GM19397 (cell line): ENCODE measurements at regions not wholly inside any gene's neighbourhood (a gene's known extent, or its start where the extent isn't known, plus 50 kb on each side); places are given as distances from the start of the nearest gene placed in this dataset.

Experiments
- ATAC-seq: cut with Tn5 transposase; IDR thresholded peaks from one replicate; pipeline ENCODE4 v1.9.1; 2021; ENCODE audit warnings: mild to moderate bottlenecking, moderate library complexity; ENCODE audit not compliant: unreplicated experiment

DNA sequence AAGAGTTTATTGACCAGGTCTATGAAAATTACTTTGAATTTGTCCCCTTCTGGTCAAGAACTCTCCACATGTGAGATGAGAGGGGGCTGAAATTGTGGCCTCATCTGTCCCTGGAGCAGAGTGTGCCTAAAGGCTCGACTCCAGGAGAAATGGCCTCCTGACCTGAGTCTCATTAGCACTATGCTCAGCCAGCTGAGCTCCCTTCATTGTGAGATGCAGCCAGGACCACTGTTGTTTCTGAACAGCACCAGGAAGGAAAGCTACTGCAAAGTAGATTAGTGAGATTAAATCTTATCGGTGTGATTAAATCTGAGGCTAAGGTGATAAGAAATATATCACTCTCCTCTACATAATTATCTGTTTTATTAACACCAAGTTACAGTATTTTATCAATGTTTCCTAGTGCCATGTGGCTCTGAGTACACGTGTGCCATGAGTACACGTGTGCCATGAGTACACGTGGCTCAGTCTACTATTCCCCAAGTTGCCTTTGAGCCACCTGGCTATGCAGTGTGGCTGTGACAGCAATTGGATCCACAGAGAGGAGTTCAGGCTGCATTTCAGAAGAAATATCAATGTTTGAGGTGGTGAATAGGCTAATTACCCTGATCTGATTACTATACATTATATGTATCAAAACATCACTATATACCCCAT, 126.9 kb downstream of the IPMK start:
- ATAC-seq, result no peak

DNA sequence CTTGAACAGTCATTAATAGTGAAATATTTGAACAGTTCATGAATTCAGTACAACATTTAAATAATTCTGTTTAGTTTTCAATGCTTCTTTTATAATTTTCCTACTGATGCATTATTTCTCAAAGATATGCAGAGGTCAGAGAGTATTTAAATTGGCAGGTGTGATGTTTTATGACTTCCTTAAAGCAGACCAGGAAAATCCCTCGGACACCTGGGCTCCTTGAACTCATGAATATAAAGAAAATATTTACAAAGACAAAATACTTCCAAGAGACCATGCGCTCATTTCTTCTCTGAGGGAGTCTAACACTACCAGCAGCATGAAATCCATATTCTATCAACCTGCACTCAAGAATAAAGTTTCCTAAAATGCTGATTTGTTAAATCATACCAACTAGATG, 127.6 kb downstream of the IPMK start:
- ATAC-seq, result no peak

DNA sequence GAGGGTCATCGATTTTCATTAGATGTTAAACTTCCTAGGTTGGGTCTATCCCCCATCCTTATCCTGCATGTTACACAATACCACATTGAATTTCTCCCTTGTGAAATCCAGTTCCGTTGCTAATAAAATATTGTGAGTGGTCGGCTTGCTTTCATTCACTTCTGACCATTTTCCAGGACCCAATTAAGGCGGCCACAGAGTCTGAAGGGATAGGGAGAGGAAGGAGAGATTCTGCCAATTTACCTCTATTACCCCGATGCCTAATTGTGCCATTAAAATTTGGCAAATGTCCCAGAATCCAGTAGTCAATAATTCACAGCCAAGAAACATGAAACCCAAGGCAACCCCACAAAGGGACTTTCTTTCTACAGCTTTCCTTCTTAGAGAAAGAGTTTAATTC, 129.9 kb downstream of the IPMK start:
- no peak for ATAC-seq

DNA sequence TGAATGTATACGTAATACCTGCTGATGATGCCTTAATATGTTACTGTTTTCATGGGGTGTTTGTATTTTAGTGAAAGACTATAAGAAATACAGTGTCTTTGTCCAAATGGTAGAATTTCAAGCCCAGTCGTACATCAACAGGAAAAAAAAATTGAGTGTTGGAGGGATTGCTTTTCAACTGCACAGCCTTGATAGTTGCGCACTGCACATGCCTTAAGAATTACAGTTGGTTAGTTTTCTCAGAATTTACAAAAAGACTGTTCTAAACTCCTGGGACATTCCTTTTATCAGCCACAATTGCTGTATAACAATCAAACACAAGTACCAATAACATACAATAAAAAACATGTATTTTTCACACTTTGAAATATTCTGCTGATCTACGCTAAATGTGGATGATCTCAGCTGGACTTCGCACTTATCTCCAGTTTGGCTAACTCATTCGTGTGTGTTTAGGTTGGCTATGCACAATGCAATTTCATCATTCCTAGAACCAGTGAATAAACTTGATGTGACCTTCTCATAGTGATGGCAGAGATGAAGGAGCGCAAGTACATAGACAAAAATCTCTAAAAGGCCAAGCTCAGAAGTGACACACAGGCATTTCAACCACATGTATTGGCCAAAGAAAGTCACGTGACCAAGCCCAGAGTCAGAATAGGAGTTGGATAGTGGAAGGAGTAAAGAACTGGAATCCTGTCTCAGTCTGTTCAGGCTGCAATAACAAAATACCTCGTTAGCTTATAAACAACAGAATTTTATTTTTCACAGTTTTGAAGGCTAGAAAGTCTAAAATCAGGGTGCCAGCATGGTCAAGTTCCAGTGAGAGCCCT, 152.3 kb downstream of the IPMK start:
- no peak for ATAC-seq

DNA sequence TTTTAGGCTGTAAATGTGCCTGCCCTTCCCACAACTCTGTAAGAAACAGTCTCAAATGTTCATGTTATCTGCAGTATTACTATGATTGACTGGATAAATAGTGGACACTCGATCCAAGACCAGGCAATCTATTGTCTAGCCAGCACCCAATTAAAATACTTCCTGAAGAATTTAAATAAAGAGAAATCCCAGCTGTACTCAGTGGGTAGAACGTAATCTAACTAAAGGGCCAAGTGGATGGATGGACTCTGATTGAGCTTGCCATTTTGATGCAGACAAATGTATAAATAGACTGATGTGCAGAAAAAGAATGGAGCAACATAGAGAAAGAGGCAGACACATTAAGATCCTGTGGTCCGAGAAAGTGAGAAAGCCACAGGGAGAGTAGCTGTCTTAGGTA, 158.0 kb downstream of the IPMK start:
- no peak for ATAC-seq

DNA sequence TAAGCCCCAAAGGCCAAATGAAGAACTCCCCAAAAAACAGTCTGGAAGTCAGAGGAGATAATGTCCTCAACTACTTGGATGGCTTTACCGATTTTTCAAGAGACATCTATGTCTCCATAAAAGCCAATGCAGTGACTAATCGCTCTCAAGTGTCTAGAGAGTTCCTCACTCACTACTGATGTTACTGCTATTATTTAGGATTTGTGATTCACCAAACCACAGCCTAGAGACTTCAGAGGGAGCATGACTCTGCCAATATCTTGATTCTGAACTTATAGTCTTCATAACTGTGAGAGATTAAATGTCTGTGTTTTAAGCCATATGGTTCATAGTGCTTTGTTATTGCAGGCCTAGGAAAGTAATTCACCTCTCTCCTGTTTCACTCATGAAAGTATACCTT, 160.2 kb downstream of the IPMK start:
- no peak for ATAC-seq

DNA sequence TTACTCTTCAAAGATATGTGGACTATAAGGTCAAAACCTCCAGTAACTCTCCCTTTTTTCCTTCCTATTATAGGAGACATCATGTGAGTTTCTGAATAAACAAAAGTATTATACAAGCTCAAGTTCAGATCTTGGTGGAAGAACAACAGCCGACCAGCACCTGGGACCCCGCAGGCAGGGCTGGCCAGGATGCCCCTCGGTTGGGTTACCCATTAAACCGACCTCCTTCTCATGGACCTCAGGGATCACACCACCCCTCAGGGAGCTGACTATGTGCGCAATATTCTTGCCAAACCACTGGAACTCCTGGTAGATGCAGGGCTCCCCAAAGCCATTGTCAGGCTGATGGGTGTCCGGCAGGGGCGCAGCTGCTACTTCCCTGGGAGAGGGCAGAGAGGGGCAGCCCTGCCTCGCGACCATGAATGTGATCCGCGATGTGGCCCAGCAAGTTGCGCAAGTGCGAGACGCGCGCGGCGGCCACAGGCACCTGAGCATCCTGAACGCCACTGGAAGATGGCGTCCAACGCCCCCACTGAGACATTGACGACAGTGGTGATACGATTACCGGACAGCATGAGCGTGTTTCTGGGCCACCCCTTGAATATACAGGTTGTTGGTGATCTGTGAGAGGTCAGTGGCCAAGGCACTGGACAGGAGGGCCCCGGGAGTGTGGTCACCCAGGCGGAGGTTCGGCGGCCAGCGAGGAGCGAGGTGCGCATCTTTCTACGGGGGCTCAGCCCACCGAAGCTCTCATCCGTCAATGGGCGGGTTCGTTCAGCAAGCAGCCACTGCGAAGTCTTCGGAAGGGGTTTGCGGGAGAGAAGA, 161.3 kb downstream of the IPMK start:
- ATAC-seq, result no peak

DNA sequence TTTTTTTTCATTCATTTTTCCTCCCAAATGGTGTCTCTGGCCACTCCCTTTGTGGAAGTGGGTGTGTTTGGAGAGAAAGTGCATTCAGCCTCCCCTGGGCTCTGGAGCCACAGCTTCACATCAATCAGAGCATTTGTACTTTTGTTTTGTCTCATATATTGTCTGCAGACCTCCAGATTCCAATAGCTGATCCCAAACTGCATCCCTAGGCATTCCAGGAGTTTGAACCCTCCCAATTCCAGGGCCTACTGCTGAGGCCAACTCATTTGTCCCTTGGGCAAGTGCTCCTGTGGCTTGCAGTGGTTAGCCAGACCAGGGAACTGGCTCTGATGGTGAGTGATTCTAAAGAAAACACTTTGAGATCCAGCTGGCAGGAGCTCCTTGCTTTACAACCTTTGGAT, 163.3 kb downstream of the IPMK start:
- no peak for ATAC-seq

DNA sequence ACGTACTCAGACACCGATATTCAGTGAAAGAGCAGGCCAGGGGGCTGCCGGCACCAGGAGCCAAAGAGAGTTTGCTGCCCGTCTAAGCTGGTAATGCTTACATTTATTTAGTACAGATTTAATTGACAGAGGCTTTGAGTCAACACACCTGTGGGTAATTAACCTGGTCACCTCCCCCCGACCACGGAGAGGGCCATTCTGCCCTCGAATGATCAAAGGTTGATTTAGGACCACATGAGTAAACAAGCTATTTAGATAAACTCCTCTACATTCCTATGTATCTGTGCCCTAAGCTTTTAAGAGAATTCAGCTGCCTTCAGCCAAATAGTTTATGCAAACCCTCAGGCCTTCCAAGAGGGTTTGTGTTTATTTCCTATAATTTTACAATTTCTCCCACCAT, 164.8 kb downstream of the IPMK start:
- ATAC-seq, result no peak

DNA sequence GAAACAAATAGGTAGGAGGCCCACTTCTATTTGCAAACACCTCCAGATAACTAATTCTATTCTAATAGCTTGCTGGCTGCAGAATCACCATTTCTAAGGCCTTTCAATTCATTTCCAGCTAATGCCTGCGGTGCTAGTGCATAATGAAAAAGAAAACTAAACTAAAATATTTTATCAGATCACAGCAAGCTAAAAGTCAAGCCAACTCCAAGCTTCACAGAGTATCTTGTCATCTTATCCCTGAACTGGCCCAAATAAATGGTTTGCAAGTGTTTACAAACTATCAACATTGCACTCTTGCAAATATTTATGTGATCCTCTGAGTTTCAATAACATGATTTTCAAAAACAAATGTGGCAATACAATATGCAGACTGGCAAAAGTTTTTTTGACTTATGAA, 166.0 kb downstream of the IPMK start:
- no peak for ATAC-seq

DNA sequence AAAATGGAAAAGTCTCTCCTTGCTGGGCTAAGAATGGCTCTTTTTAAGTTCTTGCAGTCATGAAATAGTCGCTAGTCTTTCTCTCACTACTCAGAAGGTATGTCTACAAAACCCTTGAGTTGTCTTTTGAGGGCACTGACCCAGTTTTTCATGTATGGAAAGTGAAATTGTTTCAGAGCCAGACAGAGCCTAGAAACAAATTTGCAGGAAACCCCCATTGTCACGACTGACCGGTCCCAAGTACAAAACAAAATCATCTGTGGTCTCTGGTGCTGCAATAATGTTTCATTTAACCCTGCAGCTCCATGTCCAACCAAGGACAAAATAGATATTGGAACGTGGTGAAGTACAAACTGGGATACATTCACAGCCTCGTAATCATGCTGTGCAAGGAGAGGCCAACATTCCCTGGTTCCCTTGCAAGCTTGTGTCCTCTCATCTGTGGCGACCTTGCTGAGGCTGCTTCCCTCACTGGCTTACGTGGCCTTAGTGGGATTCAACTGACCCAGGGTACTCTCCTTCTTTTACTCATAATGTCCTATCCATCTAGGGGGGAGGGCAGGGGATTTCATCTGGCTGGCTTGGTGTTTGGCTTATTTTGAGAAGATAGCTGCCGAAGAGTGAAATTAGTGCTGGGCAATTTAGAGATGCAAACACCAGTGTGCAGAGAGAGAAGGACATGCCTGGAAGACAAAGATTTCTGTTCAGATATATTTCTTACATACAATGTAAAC, 172.5 kb downstream of the IPMK start:
- ATAC-seq, result no peak

DNA sequence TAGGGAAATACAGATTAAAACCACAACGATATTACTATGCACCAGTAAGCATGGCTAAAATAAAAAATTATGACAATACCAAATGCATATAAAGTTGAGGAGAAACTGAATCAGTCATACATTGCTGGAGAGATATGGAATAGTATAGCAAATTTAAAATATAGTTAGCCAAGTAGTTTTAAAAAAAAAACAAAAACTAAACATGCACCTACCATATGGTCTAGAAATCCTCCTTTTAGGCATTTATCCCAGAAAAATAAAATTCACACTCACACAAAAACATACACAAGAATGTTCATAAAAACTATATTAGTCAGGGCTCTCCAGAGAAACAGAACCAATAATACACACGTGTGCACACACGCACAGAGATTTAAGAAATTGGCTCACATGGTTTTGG, 175.8 kb downstream of the IPMK start:
- ATAC-seq, result no peak

DNA sequence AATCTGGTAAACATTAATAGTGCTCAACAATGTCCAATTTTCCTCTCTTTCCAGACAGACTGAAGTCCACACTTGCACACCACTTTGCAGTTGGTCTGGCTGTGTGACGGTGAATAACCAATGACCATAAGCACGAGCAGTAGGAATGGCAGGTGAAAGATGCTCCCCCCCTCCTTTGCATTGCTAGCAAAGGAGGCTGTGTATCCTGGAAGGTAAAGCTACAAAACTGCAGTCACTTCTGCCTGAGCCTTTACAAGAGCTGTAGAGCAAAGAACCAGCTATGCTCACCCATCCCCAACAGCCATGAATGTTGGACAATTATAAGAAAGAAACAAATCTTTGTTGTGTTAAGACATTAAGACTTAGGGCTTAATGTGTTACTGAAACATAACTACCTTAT, 178.0 kb downstream of the IPMK start:
- no peak for ATAC-seq

DNA sequence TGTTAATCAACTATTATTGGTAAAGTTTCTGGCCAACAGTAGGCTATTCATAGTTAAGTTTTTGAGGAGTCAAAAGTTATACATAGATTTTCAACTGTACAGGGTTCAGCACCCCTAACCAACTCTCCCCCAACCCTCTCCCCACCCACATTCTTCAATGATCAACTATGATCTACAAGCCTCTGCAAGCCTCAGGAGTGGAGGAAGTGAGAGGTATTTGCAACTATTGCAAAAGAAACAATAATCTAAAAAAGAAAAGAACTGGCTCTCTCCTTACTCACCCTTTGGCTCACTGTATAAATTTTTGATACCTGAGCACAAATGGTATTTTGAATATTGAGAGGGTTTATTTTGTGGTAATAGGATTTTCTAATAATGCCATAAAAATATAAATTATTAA, 179.8 kb downstream of the IPMK start:
- no peak for ATAC-seq

DNA sequence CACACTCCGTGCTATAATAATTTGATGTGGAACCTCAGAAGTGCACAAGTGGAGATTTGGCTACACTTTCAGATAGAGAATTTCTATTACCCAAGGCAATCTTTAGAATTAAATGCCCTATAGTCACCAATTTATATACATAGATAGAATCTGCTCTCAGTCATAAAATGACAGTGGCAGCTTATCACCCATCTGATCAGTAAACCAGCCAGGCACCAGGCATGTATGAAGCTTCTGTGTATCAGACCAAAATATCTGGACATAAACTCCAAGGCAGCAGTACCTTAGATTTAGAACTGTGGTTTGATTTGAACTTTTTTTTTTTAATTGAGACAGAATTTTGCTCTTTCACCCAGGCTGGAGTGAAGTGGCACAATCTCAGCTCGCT, 180.9 kb downstream of the IPMK start:
- ATAC-seq, result no peak

DNA sequence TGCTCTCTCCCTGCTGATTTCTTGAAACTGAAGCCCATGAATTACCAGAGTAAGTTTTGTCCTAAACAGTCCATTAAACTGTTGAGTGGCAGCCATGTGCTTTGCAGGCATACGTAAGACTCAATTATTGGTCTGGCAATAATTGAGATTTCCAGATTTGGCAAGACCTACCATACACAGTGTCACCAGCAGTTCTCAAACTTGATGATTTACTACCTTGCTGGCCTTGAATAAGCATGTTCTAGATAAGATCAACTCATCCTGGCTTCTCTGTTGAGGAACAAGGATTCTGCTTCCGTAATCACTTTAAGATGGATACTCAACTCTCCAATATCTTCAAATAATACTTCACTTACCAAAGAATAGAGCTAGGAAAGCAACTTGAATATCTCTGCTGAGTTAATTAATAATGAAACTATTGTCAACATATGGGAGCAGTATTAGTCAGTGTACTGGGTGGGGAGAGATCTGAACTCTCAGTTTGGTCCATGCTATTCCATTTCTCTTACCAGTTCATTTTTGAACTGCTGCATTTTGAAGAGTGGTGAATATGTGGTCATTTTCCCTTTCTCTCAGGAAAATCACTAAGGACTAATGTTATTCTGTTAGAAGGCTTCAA, 181.4 kb downstream of the IPMK start:
- no peak for ATAC-seq

DNA sequence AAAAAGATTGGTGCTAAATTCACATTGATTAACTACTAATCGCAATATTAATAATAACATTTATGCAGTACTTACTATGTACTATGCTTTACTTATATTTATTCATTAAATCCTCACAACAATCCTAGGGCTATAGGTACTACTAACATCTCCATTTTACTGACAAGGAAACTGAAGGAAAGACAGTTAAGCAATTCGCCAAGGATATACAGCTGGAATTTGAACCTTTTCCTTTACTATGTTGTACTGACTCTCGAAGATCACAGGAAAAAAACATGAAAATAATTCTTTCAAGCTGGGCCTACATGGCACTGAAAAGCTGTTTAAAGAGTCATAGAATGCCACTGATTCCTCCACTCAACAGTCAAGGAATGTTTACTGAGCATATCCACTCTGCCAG, 185.4 kb downstream of the IPMK start:
- ATAC-seq, result no peak

DNA sequence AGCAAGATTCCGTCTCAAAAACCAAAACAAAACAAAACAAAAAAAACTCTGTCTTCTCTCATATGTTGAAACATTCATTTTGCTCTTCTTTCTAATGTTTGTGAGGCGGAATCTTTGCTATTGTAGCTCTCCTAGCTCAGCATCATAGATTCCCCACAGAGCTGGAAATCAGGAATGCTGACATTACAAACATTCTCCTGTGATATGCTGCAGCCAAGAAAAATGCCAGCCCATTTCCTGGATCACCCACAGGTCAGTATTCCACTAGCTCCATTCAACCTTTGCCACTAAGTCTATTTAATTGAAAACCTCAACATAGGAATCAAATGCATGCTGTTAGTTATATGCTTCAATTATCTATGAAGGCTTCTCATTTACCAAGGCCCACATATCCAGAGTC, 186.3 kb downstream of the IPMK start:
- ATAC-seq, result no peak

DNA sequence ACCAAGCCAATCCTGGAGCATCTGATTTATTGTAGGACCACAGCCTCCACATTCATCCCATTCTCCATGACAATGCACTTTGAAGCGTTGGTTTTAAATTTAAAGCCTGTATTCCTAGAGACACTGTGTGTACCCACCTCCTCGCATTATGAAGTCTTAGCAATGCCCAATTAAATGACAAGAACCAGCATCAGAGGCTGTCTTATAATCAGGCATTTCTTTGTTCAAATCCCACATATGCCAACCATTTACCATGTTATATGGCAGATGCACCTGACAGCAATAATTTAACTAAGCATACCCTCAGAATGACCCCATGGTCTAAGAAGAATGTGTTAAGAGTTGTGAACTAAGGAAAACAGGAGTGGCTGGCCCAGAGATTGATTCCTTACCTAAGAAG, 188.2 kb downstream of the IPMK start:
- no peak for ATAC-seq

DNA sequence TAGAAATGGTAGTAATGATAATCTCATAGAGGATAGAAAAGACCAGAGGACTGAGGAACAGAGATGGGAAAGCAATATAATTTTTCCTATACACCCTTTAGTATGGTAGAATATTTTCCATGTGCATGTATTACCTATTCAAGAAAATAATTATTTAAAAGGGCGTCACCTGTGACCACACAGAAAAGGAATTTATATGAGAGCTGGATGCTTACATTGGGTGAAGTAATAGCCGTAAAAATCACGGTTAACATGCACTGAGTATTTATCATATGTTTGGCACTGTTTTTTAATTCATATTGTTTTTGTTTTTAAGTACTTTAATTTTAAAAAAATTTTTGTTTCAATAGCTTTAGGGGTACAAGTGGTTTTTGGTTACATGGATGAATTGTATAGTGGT, 195.1 kb downstream of the IPMK start:
- ATAC-seq, result no peak

DNA sequence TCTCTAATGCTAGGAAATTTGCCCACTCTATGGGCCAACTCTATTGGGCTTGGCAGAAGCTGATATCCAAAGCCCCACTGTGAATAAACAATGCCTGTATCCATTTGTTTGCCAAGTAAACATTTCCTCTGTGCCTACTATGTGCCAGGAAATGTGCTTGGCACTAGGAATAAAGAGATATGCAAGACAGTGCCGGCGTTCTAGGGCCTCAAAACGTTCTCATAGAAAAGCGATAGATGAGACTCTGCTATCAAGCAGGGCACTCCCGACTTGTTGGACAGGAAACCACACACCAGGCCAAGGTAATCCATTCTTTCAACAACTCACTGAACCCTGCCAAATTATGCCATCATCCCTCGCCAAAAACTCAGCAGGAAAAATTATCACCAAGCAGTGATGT, 196.7 kb downstream of the IPMK start:
- ATAC-seq, result no peak
